ENCODE measurements at regions not wholly inside any gene's neighbourhood (a gene's known extent, or its start where the extent isn't known, plus 50 kb on each side); places are given as distances from the start of the nearest gene placed in this dataset.

GRCh38 chr18:73728657-73729056, 419.0 kb downstream of the FBXO15 start:
- no peak for TF ChIP-seq CTCF (IDR thresholded peaks at IDR 0.05)
- TF ChIP-seq EP300 (IDR thresholded peaks at IDR 0.05) = no peak
- TF ChIP-seq POLR2AphosphoS5 (IDR thresholded peaks at IDR 0.05) = no peak
- no peak for TF ChIP-seq POLR2A (IDR thresholded peaks at IDR 0.05)
- H3K9me3 ChIP-seq = peaks cover 0 to 4% (median 0%) of the 10 kb centered on the region in 4 donors
- 47 to 61% methylated on average over 2 of the region's 2 CpGs for WGBS, 2 donors

GRCh38 chr18:73724958-73725357, 422.7 kb downstream of the FBXO15 start:
- Histone ChIP-seq H3K27ac (no peak overlapping the region), H3K27me3 (no peaks in the 10 kb centered on the region), H3K4me3 (no peak overlapping the region), H3K36me3 (no peaks in the 10 kb centered on the region), H3K4me1 (no peaks in the 10 kb centered on the region), H3K9me3 (no peaks in the 10 kb centered on the region)
- no peak for DNase-seq
- intact Hi-C loops (cut with DNase I) = no loop called here
- TF ChIP-seq POLR2AphosphoS5 (IDR thresholded peaks at IDR 0.05) = no peak
- TF ChIP-seq CTCF (IDR thresholded peaks at IDR 0.05) = no peak
- no peak for TF ChIP-seq POLR2A (IDR thresholded peaks at IDR 0.05)
- TF ChIP-seq EP300 (IDR thresholded peaks at IDR 0.05) = no peak

More at GRCh38 chr18:73728657-73729056, 419.0 kb downstream of the FBXO15 start:
- no peaks in the 10 kb centered on the region for H3K4me1 ChIP-seq
- H3K4me3 ChIP-seq = no peak overlapping the region
- DNase-seq = no peak
- H3K27ac ChIP-seq = no peak overlapping the region
- intact Hi-C loops (cut with DNase I) = no loop called here
- H3K27me3 ChIP-seq = no peaks in the 10 kb centered on the region
- no peaks in the 10 kb centered on the region for H3K36me3 ChIP-seq

- no peak overlapping the region for H3K4me3 ChIP-seq
- TF ChIP-seq POLR2AphosphoS5 (IDR thresholded peaks at IDR 0.05) = no peak
- no peak for TF ChIP-seq CTCF (IDR thresholded peaks at IDR 0.05)
- no peak for TF ChIP-seq EP300 (IDR thresholded peaks at IDR 0.05)
- TF ChIP-seq POLR2A (IDR thresholded peaks at IDR 0.05) = no peak
- intact Hi-C loops (cut with DNase I) = no loop called here
- H3K4me1 ChIP-seq = no peaks in the 10 kb centered on the region
- 69 to 86% methylated on average over 2 of the region's 2 CpGs for WGBS, 2 donors
- no peaks in the 10 kb centered on the region for H3K36me3 ChIP-seq
- no peaks in the 10 kb centered on the region for H3K9me3 ChIP-seq
- H3K27ac ChIP-seq = no peak overlapping the region
- H3K27me3 ChIP-seq = no peaks in the 10 kb centered on the region
- no peak for DNase-seq
Observed at GRCh38 chr18:73719611-73720010, 428.0 kb downstream of the FBXO15 start.

- H3K4me1 ChIP-seq = no peaks in the 10 kb centered on the region
- DNase-seq = no peak
- WGBS, 2 donors = 87 to 97% methylated on average over 1 of the region's 1 CpG
- intact Hi-C loops (cut with DNase I) = no loop called here
- no peaks in the 10 kb centered on the region for H3K36me3 ChIP-seq
- H3K9me3 ChIP-seq = no peaks in the 10 kb centered on the region
- H3K27me3 ChIP-seq = no peaks in the 10 kb centered on the region
- H3K27ac ChIP-seq = no peak overlapping the region
- no peak overlapping the region for H3K4me3 ChIP-seq
- no peak for TF ChIP-seq POLR2AphosphoS5 (IDR thresholded peaks at IDR 0.05)
- TF ChIP-seq EP300 (IDR thresholded peaks at IDR 0.05) = no peak
- TF ChIP-seq POLR2A (IDR thresholded peaks at IDR 0.05) = no peak
- TF ChIP-seq CTCF (IDR thresholded peaks at IDR 0.05) = no peak
Observed at GRCh38 chr18:73717570-73717969, 430.1 kb downstream of the FBXO15 start.

- no peaks in the 10 kb centered on the region for H3K36me3 ChIP-seq
- H3K27ac ChIP-seq = no peak overlapping the region
- intact Hi-C loops (cut with DNase I) = no loop called here
- H3K4me1 ChIP-seq = no peaks in the 10 kb centered on the region
- no peak overlapping the region for H3K4me3 ChIP-seq
- H3K27me3 ChIP-seq = no peaks in the 10 kb centered on the region
- TF ChIP-seq POLR2AphosphoS5 (IDR thresholded peaks at IDR 0.05) (no peak), EP300 (IDR thresholded peaks at IDR 0.05) (no peak), POLR2A (IDR thresholded peaks at IDR 0.05) (no peak)
- no peaks in the 10 kb centered on the region for H3K9me3 ChIP-seq
- no peak for DNase-seq
- 81 to 89% methylated on average over 20 of the region's 20 CpGs for WGBS, 2 donors
Observed at GRCh38 chr18:73715210-73715670, 432.4 kb downstream of the FBXO15 start.
